Hepatocyte (in vitro differentiated cells): ENCODE measurements at regions not wholly inside any gene's neighbourhood (a gene's known extent, or its start where the extent isn't known, plus 50 kb on each side); places are given as distances from the start of the nearest gene placed in this dataset.

Experiments
- DNase-seq: peaks from one replicate; pipeline ENCODE4 v3.0.0-alpha.2; 2016; ENCODE audit warnings: low spot score
- H2AFZ ChIP-seq: fragments of 200-600 bp; sonication (generic); 2 replicates; pipeline ENCODE4 v1.6.0; 2016; ENCODE audit warnings: antibody characterized with exemption, mild to moderate bottlenecking
- H3K27ac ChIP-seq: fragments of 200-600 bp; sonication (generic); 2 replicates; pipeline ENCODE4 v1.5.1; 2016; ENCODE audit warnings: mild to moderate bottlenecking
- H3K27me3 ChIP-seq: fragments of 200-600 bp; sonication (generic); 2 replicates; pipeline ENCODE4 v1.6.1; 2016
- H3K36me3 ChIP-seq: fragments of 200-600 bp; sonication (generic); replicated peaks from 2 replicates; pipeline ENCODE4 v1.5.1; 2016; ENCODE audit warnings: low read depth; ENCODE audit not compliant: insufficient read depth
- H3K4me1 ChIP-seq: fragments of 200-600 bp; sonication (generic); 2 replicates; pipeline ENCODE4 v1.5.1; 2016; ENCODE audit warnings: mild to moderate bottlenecking, moderate library complexity; ENCODE audit not compliant: insufficient read depth
- H3K4me2 ChIP-seq: fragments of 200-600 bp; sonication (generic); 2 replicates; pipeline ENCODE4 v1.6.0; 2016
- H3K4me3 ChIP-seq: fragments of 200-600 bp; sonication (generic); 2 replicates; pipeline ENCODE4 v1.5.1; 2016; ENCODE audit warnings: mild to moderate bottlenecking
- H3K79me2 ChIP-seq: fragments of 200-600 bp; sonication (generic); 2 replicates; pipeline ENCODE4 v1.6.0; 2017; ENCODE audit warnings: mild to moderate bottlenecking
- H3K9me2 ChIP-seq: fragments of 200-600 bp; sonication (generic); replicated peaks from 2 replicates; pipeline ENCODE4 v1.6.0; 2017; ENCODE audit warnings: mild to moderate bottlenecking; ENCODE audit not compliant: insufficient read depth
- H3K9me3 ChIP-seq: fragments of 200-600 bp; sonication (generic); 2 replicates; pipeline ENCODE4 v1.5.1; 2016; ENCODE audit warnings: low read depth, mild to moderate bottlenecking
- H4K20me1 ChIP-seq: fragments of 200-600 bp; sonication (generic); 2 replicates; pipeline ENCODE4 v1.6.0; 2016; ENCODE audit warnings: mild to moderate bottlenecking; ENCODE audit not compliant: insufficient read depth, poor library complexity, severe bottlenecking
- CTCF ChIP-seq: fragments of 200-600 bp; sonication (generic); IDR thresholded peaks from 2 replicates; pipeline ENCODE4 v1.5.1; 2016; ENCODE audit warnings: antibody characterized with exemption, mild to moderate bottlenecking; ENCODE audit not compliant: poor library complexity
- EZH2 ChIP-seq: fragments of 200-600 bp; sonication (generic); IDR thresholded peaks from 2 replicates; pipeline ENCODE4 v1.6.1; 2016; ENCODE audit warnings: antibody characterized with exemption, mild to moderate bottlenecking, borderline replicate concordance
- EZH2phosphoT487 ChIP-seq: fragments of 200-600 bp; sonication (generic); IDR thresholded peaks from one replicate; pipeline ENCODE4 v1.6.1; 2018; ENCODE audit warnings: antibody characterized with exemption, mild to moderate bottlenecking, low read depth, moderate library complexity; ENCODE audit not compliant: unreplicated experiment, severe bottlenecking
- WGBS: methylation state at CpG from one replicate; pipeline ENCODE4 v1.1.6; 2016; ENCODE audit warnings: low lambda C conversion rate; ENCODE audit errors: missing lambda C conversion rate; 5-methylcytosine and 5-hydroxymethylcytosine counted together

- no peak for DNase-seq
- no peak overlapping the region for H3K27ac ChIP-seq
- TF ChIP-seq EZH2 (no peak), CTCF (no peak), EZH2phosphoT487 (no peak)
- no peaks in the 10 kb centered on the region for H3K9me2 ChIP-seq
- H3K79me2 ChIP-seq = no peaks in the 10 kb centered on the region
- 75% methylated on average over 3 of the region's 3 CpGs for WGBS
- H3K4me1 ChIP-seq = peaks cover 6% of the 10 kb centered on the region
- H3K9me3 ChIP-seq = no peaks in the 10 kb centered on the region
- no peaks in the 10 kb centered on the region for H3K27me3 ChIP-seq
- no peak overlapping the region for H2AFZ ChIP-seq
- no peaks in the 10 kb centered on the region for H3K36me3 ChIP-seq
- no peaks in the 10 kb centered on the region for H4K20me1 ChIP-seq
- H3K4me2 ChIP-seq = no peak overlapping the region
- H3K4me3 ChIP-seq = no peak overlapping the region
Observed at GRCh38 chr1:55402142-55402541, 187.0 kb upstream of the USP24 start.

GRCh38 chr1:55400508-55400907, 185.3 kb upstream of the USP24 start:
- H3K4me3 ChIP-seq = no peak overlapping the region
- 58% methylated on average over 8 of the region's 8 CpGs for WGBS

GRCh38 chr1:55399346-55399745, 184.2 kb upstream of the USP24 start:
- no peak for TF ChIP-seq EZH2phosphoT487
- no peak for TF ChIP-seq CTCF
- no peak for TF ChIP-seq EZH2
- H3K4me1 ChIP-seq = peaks cover 6% of the 10 kb centered on the region
- H2AFZ ChIP-seq = no peak overlapping the region
- no peaks in the 10 kb centered on the region for H3K36me3 ChIP-seq
- H3K27me3 ChIP-seq = no peaks in the 10 kb centered on the region
- no peaks in the 10 kb centered on the region for H3K79me2 ChIP-seq
- H3K4me3 ChIP-seq = no peak overlapping the region
- no peaks in the 10 kb centered on the region for H3K9me2 ChIP-seq
- DNase-seq = no peak
- WGBS = 58% methylated on average over 5 of the region's 5 CpGs
- H3K27ac ChIP-seq = peak overlapping the region; percentile 87
- no peak overlapping the region for H3K4me2 ChIP-seq
- no peaks in the 10 kb centered on the region for H3K9me3 ChIP-seq
- no peaks in the 10 kb centered on the region for H4K20me1 ChIP-seq

More at GRCh38 chr1:55400508-55400907, 185.3 kb upstream of the USP24 start:
- peak overlapping the region; percentile 87 for H3K27ac ChIP-seq
- no peak overlapping the region for H2AFZ ChIP-seq
- H3K4me2 ChIP-seq = no peak overlapping the region
- no peaks in the 10 kb centered on the region for H3K36me3 ChIP-seq
- H3K79me2 ChIP-seq = no peaks in the 10 kb centered on the region
- H3K9me3 ChIP-seq = no peaks in the 10 kb centered on the region
- no peaks in the 10 kb centered on the region for H3K27me3 ChIP-seq
- DNase-seq = peak; percentile 33
- H4K20me1 ChIP-seq = no peaks in the 10 kb centered on the region
- TF ChIP-seq EZH2phosphoT487 (no peak), CTCF (no peak), EZH2 (no peak)
- H3K4me1 ChIP-seq = peaks cover 6% of the 10 kb centered on the region
- H3K9me2 ChIP-seq = no peaks in the 10 kb centered on the region

- no peaks in the 10 kb centered on the region for H3K79me2 ChIP-seq
- DNase-seq = no peak
- H3K36me3 ChIP-seq = no peaks in the 10 kb centered on the region
- TF ChIP-seq CTCF = no peak
- no peak for TF ChIP-seq EZH2phosphoT487
- TF ChIP-seq EZH2 = no peak
- no peaks in the 10 kb centered on the region for H3K9me3 ChIP-seq
- WGBS = 81% methylated on average over 5 of the region's 5 CpGs
- H4K20me1 ChIP-seq = no peaks in the 10 kb centered on the region
- H3K4me1 ChIP-seq = peaks cover 6% of the 10 kb centered on the region
- no peaks in the 10 kb centered on the region for H3K9me2 ChIP-seq
- no peak overlapping the region for H3K4me2 ChIP-seq
- no peak overlapping the region for H2AFZ ChIP-seq
- H3K27me3 ChIP-seq = no peaks in the 10 kb centered on the region
- no peak overlapping the region for H3K4me3 ChIP-seq
- no peak overlapping the region for H3K27ac ChIP-seq
Observed at GRCh38 chr1:55396381-55396891, 181.3 kb upstream of the USP24 start.
